ENCODE measurements at regions not wholly inside any gene's neighbourhood (a gene's known extent, or its start where the extent isn't known, plus 50 kb on each side); places are given as distances from the start of the nearest gene placed in this dataset.

DNA sequence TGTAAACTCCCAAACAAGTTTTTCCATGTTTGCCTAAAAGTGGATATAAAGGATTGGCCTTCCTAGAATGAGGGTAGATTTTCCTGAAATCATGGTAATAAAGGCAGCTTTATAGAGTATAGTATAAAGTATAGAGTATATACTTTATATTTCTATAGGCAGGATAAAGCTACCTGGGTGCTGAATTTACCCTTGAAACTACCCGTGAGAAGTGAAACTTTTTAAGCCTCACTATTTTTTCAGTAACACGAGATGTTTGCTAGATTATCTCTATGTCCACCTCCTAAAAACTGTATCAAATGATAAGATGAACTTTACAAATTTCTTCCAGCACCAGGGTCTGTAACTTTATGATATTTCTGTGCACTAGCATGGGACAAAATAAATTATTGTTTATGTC is 340.0 kb upstream of the GALNTL6 start:
- H3K4me3 Mint-ChIP-seq, result no peak overlapping the region
- no peak overlapping the region for H3K27ac Mint-ChIP-seq
- Histone ChIP-seq H3K27ac (ENCODE audit: low read length) (no peak overlapping the region), H3K27me3 (ENCODE audit: control insufficient read depth, insufficient read depth, low read length) (no peaks in the 10 kb centered on the region), H3K36me3 (ENCODE audit: control insufficient read depth, insufficient read depth, low read length) (no peaks in the 10 kb centered on the region), H3K4me3 (ENCODE audit: low read length) (no peak overlapping the region), H3K9me3 (ENCODE audit: control insufficient read depth, insufficient read depth, low read length) (no peaks in the 10 kb centered on the region), H3K4me1 (ENCODE audit: control insufficient read depth, insufficient read depth, low read length) (no peaks in the 10 kb centered on the region)
- peaks cover 6% of the 10 kb centered on the region for H3K36me3 Mint-ChIP-seq
- H3K27me3 Mint-ChIP-seq (ENCODE audit: low read depth in 2 of 2), result no peaks in the 10 kb centered on the region
- 64% methylated on average over 2 of the region's 2 CpGs for WGBS (ENCODE audit: insufficient coverage)
- H3K4me1 Mint-ChIP-seq, result no peaks in the 10 kb centered on the region
- peaks cover 8 to 10% of the 10 kb centered on the region in 2 donors for H3K9me3 Mint-ChIP-seq
- intact Hi-C loops (cut with micrococcal nuclease), result no loop called here
- DNase-seq (no peak), ATAC-seq (no peak)
- TF ChIP-seq, protein P1, sequence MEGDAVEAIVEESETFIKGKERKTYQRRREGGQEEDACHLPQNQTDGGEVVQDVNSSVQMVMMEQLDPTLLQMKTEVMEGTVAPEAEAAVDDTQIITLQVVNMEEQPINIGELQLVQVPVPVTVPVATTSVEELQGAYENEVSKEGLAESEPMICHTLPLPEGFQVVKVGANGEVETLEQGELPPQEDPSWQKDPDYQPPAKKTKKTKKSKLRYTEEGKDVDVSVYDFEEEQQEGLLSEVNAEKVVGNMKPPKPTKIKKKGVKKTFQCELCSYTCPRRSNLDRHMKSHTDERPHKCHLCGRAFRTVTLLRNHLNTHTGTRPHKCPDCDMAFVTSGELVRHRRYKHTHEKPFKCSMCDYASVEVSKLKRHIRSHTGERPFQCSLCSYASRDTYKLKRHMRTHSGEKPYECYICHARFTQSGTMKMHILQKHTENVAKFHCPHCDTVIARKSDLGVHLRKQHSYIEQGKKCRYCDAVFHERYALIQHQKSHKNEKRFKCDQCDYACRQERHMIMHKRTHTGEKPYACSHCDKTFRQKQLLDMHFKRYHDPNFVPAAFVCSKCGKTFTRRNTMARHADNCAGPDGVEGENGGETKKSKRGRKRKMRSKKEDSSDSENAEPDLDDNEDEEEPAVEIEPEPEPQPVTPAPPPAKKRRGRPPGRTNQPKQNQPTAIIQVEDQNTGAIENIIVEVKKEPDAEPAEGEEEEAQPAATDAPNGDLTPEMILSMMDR (IDR thresholded peaks at IDR 0.05), result no peak

DNA sequence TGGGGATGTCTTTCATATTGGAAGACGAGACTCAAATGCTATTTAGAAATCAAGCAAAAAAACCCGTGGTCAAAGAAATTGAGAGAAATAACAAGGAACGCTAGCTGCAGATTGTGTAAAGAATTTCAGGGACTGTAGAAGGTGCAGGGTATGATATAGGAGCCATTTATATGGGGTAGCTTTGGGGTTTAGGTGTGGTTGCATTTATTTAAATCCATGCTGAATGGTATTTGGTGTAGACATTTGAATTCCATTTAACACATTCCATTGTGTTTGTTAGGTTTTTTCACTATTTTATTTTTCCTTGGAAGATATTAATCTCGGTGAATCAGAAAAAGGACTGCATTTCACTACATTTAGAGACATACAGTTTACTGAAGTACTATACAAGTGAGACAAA is 341.0 kb upstream of the GALNTL6 start:
- Mint-ChIP-seq H3K27ac (no peak overlapping the region), H3K36me3 (peaks cover 6% of the 10 kb centered on the region), H3K4me1 (no peaks in the 10 kb centered on the region), H3K4me3 (no peak overlapping the region), H3K9me3 (peaks cover 8 to 10% of the 10 kb centered on the region in 2 donors), H3K27me3 (ENCODE audit: low read depth in 2 of 2) (no peaks in the 10 kb centered on the region)
- TF ChIP-seq, protein P1 (IDR thresholded peaks at IDR 0.05), result no peak
- ATAC-seq (no peak), DNase-seq (no peak)
- H3K9me3 ChIP-seq (ENCODE audit: control insufficient read depth, insufficient read depth, low read length), result no peaks in the 10 kb centered on the region
- H3K36me3 ChIP-seq (ENCODE audit: control insufficient read depth, insufficient read depth, low read length), result no peaks in the 10 kb centered on the region
- intact Hi-C loops (cut with micrococcal nuclease), result no loop called here
- H3K27me3 ChIP-seq (ENCODE audit: control insufficient read depth, insufficient read depth, low read length), result no peaks in the 10 kb centered on the region
- no peaks in the 10 kb centered on the region for H3K4me1 ChIP-seq (ENCODE audit: control insufficient read depth, insufficient read depth, low read length)
- WGBS (ENCODE audit: insufficient coverage), result 84% methylated on average over 3 of the region's 4 CpGs
- no peak overlapping the region for H3K27ac ChIP-seq (ENCODE audit: low read length)
- H3K4me3 ChIP-seq (ENCODE audit: low read length), result no peak overlapping the region

DNA sequence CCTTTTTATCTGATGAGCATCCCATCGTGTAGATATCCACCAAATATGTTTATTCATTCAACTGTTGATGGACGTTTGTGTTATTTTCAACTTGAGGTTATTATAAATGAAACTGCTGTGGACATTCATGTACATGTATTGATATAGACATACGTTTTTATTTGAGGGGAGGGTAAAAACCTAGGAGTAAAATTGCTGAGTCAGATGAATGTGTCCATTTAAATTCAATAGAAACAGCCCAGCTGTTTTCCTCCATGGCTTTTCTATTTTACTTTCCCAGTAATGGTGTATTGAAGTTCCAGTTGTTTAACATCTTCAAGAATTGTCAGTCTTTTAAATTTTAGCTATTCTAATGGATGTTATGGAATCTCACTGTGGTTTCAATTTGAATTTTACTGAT is 348.7 kb upstream of the GALNTL6 start:
- Histone ChIP-seq H3K27ac (ENCODE audit: low read length) (no peak overlapping the region), H3K4me3 (ENCODE audit: low read length) (no peak overlapping the region), H3K9me3 (ENCODE audit: control insufficient read depth, insufficient read depth, low read length) (no peaks in the 10 kb centered on the region), H3K27me3 (ENCODE audit: control insufficient read depth, insufficient read depth, low read length) (no peaks in the 10 kb centered on the region), H3K36me3 (ENCODE audit: control insufficient read depth, insufficient read depth, low read length) (no peaks in the 10 kb centered on the region), H3K4me1 (ENCODE audit: control insufficient read depth, insufficient read depth, low read length) (no peaks in the 10 kb centered on the region)
- TF ChIP-seq, protein P1 (IDR thresholded peaks at IDR 0.05), result no peak
- H3K4me1 Mint-ChIP-seq, result no peaks in the 10 kb centered on the region
- ATAC-seq, result no peak
- no peak overlapping the region for H3K27ac Mint-ChIP-seq
- WGBS (ENCODE audit: insufficient coverage), result 63% methylated on average over 2 of the region's 3 CpGs
- H3K36me3 Mint-ChIP-seq, result no peaks in the 10 kb centered on the region
- H3K27me3 Mint-ChIP-seq (ENCODE audit: low read depth in 2 of 2), result no peaks in the 10 kb centered on the region
- DNase-seq, result no peak
- H3K9me3 Mint-ChIP-seq, result peaks cover 2 to 5% of the 10 kb centered on the region in 2 donors
- intact Hi-C loops (cut with micrococcal nuclease), result no loop called here
- no peak overlapping the region for H3K4me3 Mint-ChIP-seq

DNA sequence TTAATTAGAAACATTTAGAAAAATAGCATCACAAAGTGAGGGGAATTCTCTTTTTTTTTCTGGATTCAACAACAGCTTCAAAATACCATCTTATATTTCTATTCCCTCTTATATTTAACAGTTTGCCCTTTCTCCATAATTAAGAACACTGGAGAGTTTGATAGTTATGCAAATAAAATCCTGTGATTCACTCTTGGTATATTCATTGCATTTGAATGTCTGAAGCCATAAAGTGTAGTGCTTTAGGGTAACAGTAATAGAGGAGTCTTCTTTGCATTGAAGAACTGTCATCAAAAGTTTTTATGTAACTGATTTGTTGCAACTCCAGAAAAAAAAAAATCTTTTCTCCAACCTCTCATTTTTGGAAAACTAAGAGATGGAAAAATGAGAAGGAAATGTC is 352.0 kb upstream of the GALNTL6 start:
- Mint-ChIP-seq H3K9me3 (peaks cover 2 to 8% of the 10 kb centered on the region in 2 donors), H3K36me3 (no peaks in the 10 kb centered on the region), H3K27me3 (ENCODE audit: low read depth in 2 of 2) (no peaks in the 10 kb centered on the region), H3K4me1 (no peaks in the 10 kb centered on the region), H3K27ac (no peak overlapping the region), H3K4me3 (no peak overlapping the region)
- H3K27ac ChIP-seq (ENCODE audit: low read length), result no peak overlapping the region
- no peaks in the 10 kb centered on the region for H3K27me3 ChIP-seq (ENCODE audit: control insufficient read depth, insufficient read depth, low read length)
- TF ChIP-seq, protein P1 (IDR thresholded peaks at IDR 0.05), result no peak
- no peak overlapping the region for H3K4me3 ChIP-seq (ENCODE audit: low read length)
- peaks cover 4% of the 10 kb centered on the region for H3K9me3 ChIP-seq (ENCODE audit: control insufficient read depth, insufficient read depth, low read length)
- no peaks in the 10 kb centered on the region for H3K36me3 ChIP-seq (ENCODE audit: control insufficient read depth, insufficient read depth, low read length)
- ATAC-seq, result no peak
- H3K4me1 ChIP-seq (ENCODE audit: control insufficient read depth, insufficient read depth, low read length), result no peaks in the 10 kb centered on the region
- DNase-seq, result no peak
- intact Hi-C loops (cut with micrococcal nuclease), result no loop called here
